GM12874 (cell line): ENCODE measurements at regions not wholly inside any gene's neighbourhood (a gene's known extent, or its start where the extent isn't known, plus 50 kb on each side); places are given as distances from the start of the nearest gene placed in this dataset.

Experiments used
- CTCF ChIP-seq: IDR thresholded peaks from 2 replicates; pipeline ENCODE4 v1.5.1; 2011; ENCODE audit warnings: low read depth, mild to moderate bottlenecking, control low read depth, low read length, moderate library complexity; ENCODE audit not compliant: insufficient read depth

GRCh38 chr19:28858933-28859332, 354.0 kb downstream of the UQCRFS1 start:
- TF ChIP-seq CTCF: no peak

- no peak for TF ChIP-seq CTCF
Measured at GRCh38 chr19:28857967-28858366, 355.0 kb downstream of the UQCRFS1 start.

GRCh38 chr19:28855216-28855615, 357.7 kb downstream of the UQCRFS1 start:
- no peak for TF ChIP-seq CTCF

GRCh38 chr19:28847468-28847867, 365.5 kb downstream of the UQCRFS1 start:
- no peak for TF ChIP-seq CTCF

DNA sequence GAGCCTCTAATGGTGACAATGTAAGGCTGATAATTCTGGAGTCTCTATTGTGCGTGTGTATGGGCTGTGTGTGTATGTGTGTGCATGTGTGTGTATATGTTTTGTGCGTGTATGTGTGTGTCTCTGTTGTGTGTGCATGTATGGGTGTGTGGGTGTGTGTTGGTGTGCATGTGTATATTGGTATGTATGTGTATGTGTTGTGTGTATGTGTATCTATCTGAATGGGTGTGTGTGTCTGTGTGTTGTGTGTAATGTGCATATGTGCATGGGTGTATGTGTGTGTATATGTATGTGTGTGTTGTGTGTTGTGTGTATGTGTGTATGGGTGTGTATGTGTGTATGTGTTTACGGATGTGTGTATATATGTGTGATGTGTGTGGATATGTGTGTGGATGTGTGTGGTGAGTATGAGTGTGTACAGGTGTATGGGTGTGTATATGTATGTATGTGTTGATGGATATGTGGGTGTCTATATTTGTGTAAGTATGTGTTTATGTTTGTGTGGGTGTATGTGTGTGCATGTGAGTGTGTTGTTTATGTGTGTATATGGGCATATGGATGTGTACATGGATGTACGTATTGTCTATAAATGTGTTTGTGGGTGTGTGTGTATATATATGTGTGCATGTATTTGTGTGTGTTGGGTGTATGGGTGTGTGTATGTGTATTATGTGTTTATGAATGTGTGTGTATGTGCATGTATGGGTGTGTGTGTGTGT, 366.7 kb downstream of the UQCRFS1 start:
- no peak for TF ChIP-seq CTCF

- no peak for TF ChIP-seq CTCF
Measured at GRCh38 chr19:28843761-28844492, 369.0 kb downstream of the UQCRFS1 start.

- TF ChIP-seq CTCF: no peak
Measured at GRCh38 chr19:28841531-28841930, 371.4 kb downstream of the UQCRFS1 start.
